GM12872 (cell line): ENCODE measurements at regions not wholly inside any gene's neighbourhood (a gene's known extent, or its start where the extent isn't known, plus 50 kb on each side); places are given as distances from the start of the nearest gene placed in this dataset.

Source experiments
- CTCF ChIP-seq: IDR thresholded peaks from 3 replicates; pipeline ENCODE4 v1.5.1; 2011; ENCODE audit warnings: low read depth, mild to moderate bottlenecking, low read length, moderate library complexity; ENCODE audit not compliant: insufficient read depth

GRCh38 chr20:19824861-19825260 is 66.8 kb downstream of the RIN2 start:
- no peak for TF ChIP-seq CTCF

GRCh38 chr20:19826179-19826914 is 68.3 kb downstream of the RIN2 start:
- TF ChIP-seq CTCF, result no peak

GRCh38 chr20:19827818-19828217 is 69.8 kb downstream of the RIN2 start:
- no peak for TF ChIP-seq CTCF

- TF ChIP-seq CTCF, result peak; percentile 28; the same call in 1 of the 3 replicates
Measured at GRCh38 chr20:19828232-19828631, 70.2 kb downstream of the RIN2 start.

- no peak for TF ChIP-seq CTCF
Measured at GRCh38 chr20:19830211-19830785, 72.2 kb downstream of the RIN2 start.

- no peak for TF ChIP-seq CTCF
Measured at GRCh38 chr20:19832875-19833274, 74.8 kb downstream of the RIN2 start.

GRCh38 chr20:19833395-19833794 is 75.3 kb downstream of the RIN2 start:
- no peak for TF ChIP-seq CTCF
